ENCODE measurements at regions not wholly inside any gene's neighbourhood (a gene's known extent, or its start where the extent isn't known, plus 50 kb on each side); places are given as distances from the start of the nearest gene placed in this dataset.
A peak's percentile ranks its signal among the peaks of the same experiment; 100 is the strongest.
"Not testable (repeated sequence)": the region's sequence is repeated elsewhere in the genome, so short reads cannot be mapped to it uniquely, and the experiment has no call there.

DNA sequence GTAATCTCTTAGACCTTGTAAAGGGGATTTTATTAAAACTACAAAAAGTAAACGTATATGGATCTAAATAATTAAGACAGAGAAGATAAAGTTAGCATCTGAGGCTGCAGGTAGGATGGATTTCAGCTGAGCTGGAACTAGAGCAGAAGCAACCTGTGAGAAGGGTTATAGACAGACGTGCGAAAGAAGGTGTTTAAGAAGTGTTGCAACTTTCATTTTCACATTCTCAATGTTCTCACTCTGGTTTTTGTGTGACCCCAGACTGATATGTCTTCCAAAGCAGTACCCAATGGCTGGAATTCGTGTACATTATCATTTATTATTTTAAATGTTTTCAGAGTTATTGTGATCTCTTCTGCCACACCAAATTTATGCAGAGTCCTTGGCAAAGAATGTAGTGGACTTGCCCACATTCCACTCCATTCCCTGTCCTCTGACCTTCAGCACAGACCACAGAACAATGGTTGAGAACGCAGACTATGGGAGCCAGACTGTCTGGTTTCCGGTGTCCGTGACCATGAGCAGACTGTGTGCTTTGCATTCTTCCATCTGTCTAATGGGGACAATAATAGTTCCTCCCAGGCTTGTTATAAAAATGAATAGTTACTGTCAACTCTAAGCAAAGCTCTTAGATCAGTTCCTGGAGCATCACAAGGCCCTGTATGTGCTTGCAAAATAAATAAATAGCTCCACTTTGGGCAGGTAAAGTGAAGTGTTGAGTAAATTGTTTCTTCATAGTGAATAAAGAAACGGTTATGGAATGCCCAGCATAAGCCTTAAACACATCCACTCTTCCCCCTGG lies 140.6 kb upstream of the SAMSN1 start:
- peak in 4 of 56 donors; percentile 2 to 14 (median 3) for DNase-seq

DNA sequence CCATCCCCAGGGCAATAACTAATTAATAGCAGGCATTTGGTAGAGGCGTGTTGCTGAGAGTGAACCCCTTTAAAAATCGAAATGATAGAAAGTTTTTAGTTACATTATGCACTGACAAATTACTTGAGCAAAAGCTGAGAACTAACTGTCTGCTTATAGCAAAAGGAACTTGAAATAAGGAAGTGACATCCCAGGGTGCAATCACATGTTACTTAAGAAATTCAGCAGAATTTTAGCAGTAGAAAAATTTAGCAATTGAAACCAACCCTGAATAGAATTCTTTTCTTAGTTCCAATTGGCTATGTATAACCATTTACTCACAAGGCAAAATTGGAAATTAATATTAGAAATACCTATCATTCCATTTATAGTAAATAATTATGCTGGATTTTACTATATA lies 139.5 kb upstream of the SAMSN1 start:
- no peak for DNase-seq

GRCh38 chr21:14684071-14684470 lies 138.0 kb upstream of the SAMSN1 start:
- DNase-seq, result no peak

GRCh38 chr21:14683063-14683462 lies 136.9 kb upstream of the SAMSN1 start:
- no peak for DNase-seq

GRCh38 chr21:14678973-14679574 lies 133.0 kb upstream of the SAMSN1 start:
- no peak for DNase-seq

DNA sequence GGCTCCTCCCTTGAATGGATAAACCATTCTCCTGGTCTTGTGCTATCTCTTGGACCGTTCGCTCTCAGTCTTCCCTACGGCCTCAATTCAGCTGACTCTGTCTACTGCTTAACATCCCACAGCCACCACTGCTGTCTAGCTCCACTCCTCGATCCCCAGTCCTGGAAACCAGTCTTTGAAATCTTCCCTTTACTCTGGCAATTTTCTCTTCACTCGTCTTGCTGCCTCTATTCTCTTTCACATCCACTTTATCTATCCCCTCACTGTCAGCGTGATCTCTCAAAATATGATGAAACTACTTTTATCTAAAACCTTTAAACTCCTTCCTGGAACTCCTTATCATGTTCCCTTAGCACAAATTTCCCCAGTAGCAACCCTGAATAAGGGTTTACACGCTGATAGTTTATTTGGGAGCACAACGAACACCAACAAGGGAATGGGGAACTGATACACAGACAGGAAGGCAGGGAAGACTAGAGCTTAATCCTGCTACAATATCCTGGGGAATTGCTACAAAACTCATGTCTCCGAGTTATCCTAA lies 131.6 kb upstream of the SAMSN1 start:
- no peak for DNase-seq

- DNase-seq, result no peak
Measured at GRCh38 chr21:14677013-14677412, 130.9 kb upstream of the SAMSN1 start.

GRCh38 chr21:14675774-14676530 lies 129.8 kb upstream of the SAMSN1 start:
- peak in 2 of 56 donors; percentile 0 to 1 for DNase-seq

DNA sequence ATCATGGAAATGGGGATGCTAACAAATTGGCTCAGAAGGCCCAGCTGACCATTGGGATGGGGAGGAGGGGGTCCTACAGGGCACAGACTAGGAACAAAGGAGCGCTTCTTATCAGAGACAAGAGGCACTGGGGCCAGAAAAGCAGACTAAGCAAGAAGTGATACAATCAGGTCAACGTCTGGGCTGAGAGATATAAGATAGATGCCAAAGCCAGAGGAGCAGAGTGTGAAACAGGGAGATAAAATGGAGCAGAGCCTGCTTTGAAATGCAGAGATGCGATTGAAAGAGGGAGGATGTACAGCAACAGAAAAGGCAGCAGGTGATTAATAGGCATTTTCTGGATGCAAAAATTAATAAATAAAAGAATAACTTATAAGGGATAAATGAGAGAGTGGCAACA lies 127.5 kb upstream of the SAMSN1 start:
- no peak for DNase-seq

DNA sequence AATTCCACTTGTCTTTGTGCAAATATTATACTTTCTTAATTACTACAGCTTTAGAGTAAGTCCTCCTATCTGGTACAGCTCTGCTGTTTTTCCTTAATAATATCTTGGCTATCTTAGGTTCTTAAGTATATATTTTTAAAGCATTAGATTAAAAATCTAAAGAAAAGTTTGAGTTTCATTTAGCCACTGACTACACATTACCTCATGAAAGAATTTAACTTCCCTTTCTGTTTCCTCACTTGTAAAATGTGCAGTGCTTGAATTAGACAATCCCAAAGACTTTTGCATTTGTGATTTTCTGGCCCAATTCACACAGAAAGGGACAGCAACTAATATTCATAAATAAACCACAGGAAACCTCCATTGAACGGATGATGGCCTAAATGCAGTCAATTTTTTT lies 126.4 kb upstream of the SAMSN1 start:
- no peak for DNase-seq

DNA sequence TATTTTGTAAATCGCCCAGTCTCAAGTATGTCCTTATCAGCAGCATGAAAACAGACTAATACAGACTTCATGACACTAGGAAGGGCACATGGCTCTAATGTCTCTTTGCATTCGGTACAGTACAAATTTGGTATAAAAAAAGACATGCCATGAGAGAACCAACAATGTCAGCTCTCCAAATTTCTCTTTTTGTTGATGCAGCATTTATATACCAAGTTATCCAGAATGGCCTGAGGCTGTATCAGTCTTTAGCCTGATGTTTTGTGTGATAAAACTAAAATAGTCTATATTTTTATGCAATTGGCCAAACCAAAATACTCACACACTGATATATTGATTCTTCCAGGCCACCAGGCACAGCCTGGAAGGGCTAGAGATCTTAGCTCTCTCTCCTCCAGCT lies 124.3 kb upstream of the SAMSN1 start:
- DNase-seq, result no peak

GRCh38 chr21:14669092-14669491 lies 123.0 kb upstream of the SAMSN1 start:
- not testable (repeated sequence) for DNase-seq

- DNase-seq, result no peak
Measured at GRCh38 chr21:14657241-14658008, 111.3 kb upstream of the SAMSN1 start.

- no peak for DNase-seq
Measured at GRCh38 chr21:14646893-14647292, 100.8 kb upstream of the SAMSN1 start.

- no peak for DNase-seq
Measured at GRCh38 chr21:14645702-14646101, 99.6 kb upstream of the SAMSN1 start.

- DNase-seq, result no peak
Measured at GRCh38 chr21:14632359-14632758, 86.2 kb upstream of the SAMSN1 start.

GRCh38 chr21:14630556-14631069 lies 84.5 kb upstream of the SAMSN1 start:
- DNase-seq, result no peak

DNA sequence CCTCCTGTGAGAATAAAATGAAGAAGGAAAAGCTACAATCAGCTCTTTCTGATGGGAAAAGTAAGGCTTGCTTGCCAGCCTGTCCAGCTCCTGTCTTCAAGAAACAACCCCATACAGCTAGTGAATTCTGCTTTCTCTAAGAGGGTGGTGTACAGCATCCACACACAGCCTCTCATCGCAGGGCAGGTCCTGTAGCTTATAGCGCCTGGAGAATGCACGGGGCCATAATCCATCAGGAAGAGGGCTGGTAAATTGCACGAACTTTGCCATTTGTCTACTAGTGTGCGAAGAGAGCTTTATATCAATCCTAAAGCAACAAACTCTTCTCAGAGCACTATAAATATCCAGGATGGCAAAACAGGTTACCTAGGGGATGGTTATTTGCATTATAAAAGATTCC lies 83.3 kb upstream of the SAMSN1 start:
- no peak for DNase-seq

GRCh38 chr21:14623079-14623478 lies 77.0 kb upstream of the SAMSN1 start:
- DNase-seq, result not testable (repeated sequence)

DNA sequence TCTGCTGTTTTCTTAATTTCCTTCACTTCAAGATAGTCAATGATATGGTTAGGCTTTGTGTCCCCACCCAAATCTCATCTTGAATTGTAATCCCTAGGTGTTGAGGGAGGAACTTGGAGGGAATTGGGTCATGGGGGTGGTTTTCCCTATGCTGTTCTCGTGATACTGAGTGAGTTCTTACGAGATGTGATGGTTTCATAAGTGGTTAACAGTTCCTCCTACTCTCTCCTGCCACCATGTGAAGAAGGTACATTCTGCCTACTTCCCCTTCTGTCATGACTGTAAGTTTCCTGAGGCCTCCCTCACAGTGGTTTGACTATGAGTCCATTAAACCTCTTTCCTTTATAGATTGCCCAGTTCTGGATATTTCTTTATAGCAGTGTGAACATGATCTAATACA lies 74.0 kb upstream of the SAMSN1 start:
- DNase-seq, result no peak

DNA sequence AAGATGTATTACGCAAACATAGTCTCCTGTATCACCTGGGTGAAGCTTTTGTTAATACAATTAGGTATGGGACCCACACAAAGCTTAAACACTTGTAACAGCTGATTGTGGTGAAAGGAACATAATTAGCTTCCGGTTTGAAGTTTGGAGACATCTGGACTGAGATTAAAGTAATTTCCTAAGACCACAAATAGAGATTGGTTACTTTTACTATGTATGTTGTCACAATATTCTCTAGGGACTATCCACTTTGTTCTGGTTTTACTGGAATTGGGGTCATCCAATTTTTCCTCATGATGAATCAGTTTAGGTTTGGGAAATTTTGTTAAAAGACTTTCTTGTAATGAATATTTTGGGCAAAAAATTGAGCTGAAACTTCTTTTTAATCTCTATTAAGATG lies 71.8 kb upstream of the SAMSN1 start:
- DNase-seq, result no peak

All from amygdala (tissue), 56 donors.